ENCODE measurements at regions not wholly inside any gene's neighbourhood (a gene's known extent, or its start where the extent isn't known, plus 50 kb on each side); places are given as distances from the start of the nearest gene placed in this dataset.

DNA sequence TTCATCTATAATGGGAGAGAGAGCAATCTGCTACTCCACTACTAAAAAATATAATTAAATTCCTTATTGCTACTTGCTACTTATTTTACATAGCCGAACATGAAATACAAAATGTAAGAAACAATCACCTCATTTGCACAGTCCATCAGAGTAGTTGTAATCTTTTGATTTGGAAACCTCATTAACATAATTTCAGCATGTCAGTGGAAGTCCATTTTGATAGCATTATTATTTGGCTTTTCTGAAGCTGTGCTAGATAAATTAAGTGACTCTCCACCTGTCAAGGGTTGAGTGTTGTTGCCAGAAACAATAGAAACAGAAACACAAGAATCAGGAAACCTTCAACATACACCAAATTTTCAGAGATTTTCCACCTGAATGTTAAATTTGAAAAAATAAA, 250.0 kb downstream of the RFPL4B start:
- H3K4me1 ChIP-seq (ENCODE audit: control insufficient read depth, extremely low read depth, insufficient read depth, low read length): no peaks in the 10 kb centered on the region
- dilution Hi-C loops (cut with MboI; ENCODE audit: extremely low pct_ligation_motif_present, low sequenced_read_pairs): no loop called here
- no peaks in the 10 kb centered on the region for H3K9me1 ChIP-seq (replicated peaks; ENCODE audit: control insufficient read depth, extremely low read depth, insufficient read depth, low read length)
- intact Hi-C loops (cut with micrococcal nuclease): no loop called here
- no TSS peak for BruUV-seq (replicated peaks)
- CTCF ChIA-PET: no interaction called here
- FAIRE-seq (no peak), DNase-seq (ENCODE audit: low read depth, low spot score) (no peak)
- no peaks in the 10 kb centered on the region for H4K20me1 ChIP-seq (replicated peaks; ENCODE audit: control insufficient read depth, extremely low read depth, insufficient read depth, low read length)
- H3K4me3 ChIP-seq (replicated peaks in 1 of 3; ENCODE audit: insufficient read depth in 1 of 3, low read depth in 1 of 3, low read length in 3 of 3): no peak overlapping the region
- H3K9me3 ChIP-seq (replicated peaks; ENCODE audit: control insufficient read depth, insufficient read depth, low read length): no peaks in the 10 kb centered on the region
- TF ChIP-seq JUN (IDR thresholded peaks at IDR 0.05; ENCODE audit: borderline replicate concordance, insufficient read depth, insufficient read length, low read depth): no peak
- TF ChIP-seq, protein P1, sequence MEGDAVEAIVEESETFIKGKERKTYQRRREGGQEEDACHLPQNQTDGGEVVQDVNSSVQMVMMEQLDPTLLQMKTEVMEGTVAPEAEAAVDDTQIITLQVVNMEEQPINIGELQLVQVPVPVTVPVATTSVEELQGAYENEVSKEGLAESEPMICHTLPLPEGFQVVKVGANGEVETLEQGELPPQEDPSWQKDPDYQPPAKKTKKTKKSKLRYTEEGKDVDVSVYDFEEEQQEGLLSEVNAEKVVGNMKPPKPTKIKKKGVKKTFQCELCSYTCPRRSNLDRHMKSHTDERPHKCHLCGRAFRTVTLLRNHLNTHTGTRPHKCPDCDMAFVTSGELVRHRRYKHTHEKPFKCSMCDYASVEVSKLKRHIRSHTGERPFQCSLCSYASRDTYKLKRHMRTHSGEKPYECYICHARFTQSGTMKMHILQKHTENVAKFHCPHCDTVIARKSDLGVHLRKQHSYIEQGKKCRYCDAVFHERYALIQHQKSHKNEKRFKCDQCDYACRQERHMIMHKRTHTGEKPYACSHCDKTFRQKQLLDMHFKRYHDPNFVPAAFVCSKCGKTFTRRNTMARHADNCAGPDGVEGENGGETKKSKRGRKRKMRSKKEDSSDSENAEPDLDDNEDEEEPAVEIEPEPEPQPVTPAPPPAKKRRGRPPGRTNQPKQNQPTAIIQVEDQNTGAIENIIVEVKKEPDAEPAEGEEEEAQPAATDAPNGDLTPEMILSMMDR (IDR thresholded peaks at IDR 0.05; ENCODE audit: extremely low read depth in 1 of 2, insufficient read depth in 1 of 2, low read depth in 1 of 2, low read length in 2 of 2): no peak
- no peak for TF ChIP-seq POLR2A (IDR thresholded peaks at IDR 0.05; ENCODE audit: low read depth, low read length)
- no peak for TF ChIP-seq GATA2 (IDR thresholded peaks at IDR 0.05; ENCODE audit: insufficient read depth, insufficient read length, low read depth, low read length)
- TF ChIP-seq MYC (IDR thresholded peaks at IDR 0.05; ENCODE audit: low read depth, low read length): no peak
- no peak for TF ChIP-seq FOS (IDR thresholded peaks at IDR 0.05; ENCODE audit: borderline replicate concordance, insufficient read depth, low read length)
- no peak overlapping the region for H3K4me2 ChIP-seq (ENCODE audit: insufficient read depth, low read length)
- H3K36me3 ChIP-seq (ENCODE audit: control insufficient read depth in 2 of 2, extremely low read depth in 1 of 2, insufficient read depth in 2 of 2, low read length in 2 of 2): no peaks in the 10 kb centered on the region
- no peak overlapping the region for H3K9ac ChIP-seq (replicated peaks; ENCODE audit: extremely low read depth, insufficient read depth, low read length)
- no peaks in the 10 kb centered on the region for H3K79me2 ChIP-seq (ENCODE audit: control insufficient read depth, insufficient read depth, low read length)
- POLR2A ChIA-PET: no interaction called here
- H3K27ac ChIP-seq (ENCODE audit: insufficient read depth, low read depth, low read length): no peak overlapping the region
- no peak overlapping the region for H2AFZ ChIP-seq (ENCODE audit: low read depth, low read length)
- H3K27me3 ChIP-seq (ENCODE audit: control insufficient read depth in 2 of 2, insufficient read depth in 2 of 2, low read length in 2 of 2): no peaks in the 10 kb centered on the region

DNA sequence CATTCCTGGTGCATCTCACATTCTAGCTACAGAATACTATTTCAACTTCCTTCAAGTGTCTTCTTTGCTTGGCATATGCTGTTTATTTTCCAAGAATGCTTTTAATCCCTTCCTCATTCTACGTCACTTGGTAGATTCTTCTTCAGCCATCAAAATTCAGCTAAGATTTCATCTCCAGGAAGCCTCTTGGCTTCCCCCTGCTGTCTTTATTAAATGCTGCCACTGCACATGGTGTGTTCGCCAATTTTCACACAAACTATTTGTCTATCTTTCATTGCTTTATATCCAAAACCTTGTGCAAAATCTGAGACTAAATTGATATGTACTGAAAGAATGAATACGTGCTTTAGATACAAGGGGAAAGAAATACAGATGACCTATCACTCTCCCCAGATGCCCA, 253.0 kb downstream of the RFPL4B start:
- no peaks in the 10 kb centered on the region for H3K79me2 ChIP-seq (ENCODE audit: control insufficient read depth, insufficient read depth, low read length)
- H3K9me3 ChIP-seq (replicated peaks; ENCODE audit: control insufficient read depth, insufficient read depth, low read length): no peaks in the 10 kb centered on the region
- H3K4me3 ChIP-seq (replicated peaks in 1 of 3; ENCODE audit: insufficient read depth in 1 of 3, low read depth in 1 of 3, low read length in 3 of 3): no peak overlapping the region
- DNase-seq (ENCODE audit: low read depth, low spot score): no peak
- H3K9me1 ChIP-seq (replicated peaks; ENCODE audit: control insufficient read depth, extremely low read depth, insufficient read depth, low read length): no peaks in the 10 kb centered on the region
- no peak overlapping the region for H3K27ac ChIP-seq (ENCODE audit: insufficient read depth, low read depth, low read length)
- no peak overlapping the region for H2AFZ ChIP-seq (ENCODE audit: low read depth, low read length)
- no TSS peak for BruUV-seq (replicated peaks)
- H3K27me3 ChIP-seq (ENCODE audit: control insufficient read depth in 2 of 2, insufficient read depth in 2 of 2, low read length in 2 of 2): no peaks in the 10 kb centered on the region
- POLR2A ChIA-PET: no interaction called here
- no peak overlapping the region for H3K4me2 ChIP-seq (ENCODE audit: insufficient read depth, low read length)
- H3K4me1 ChIP-seq (ENCODE audit: control insufficient read depth, extremely low read depth, insufficient read depth, low read length): no peaks in the 10 kb centered on the region
- intact Hi-C loops (cut with micrococcal nuclease) (no loop called here), dilution Hi-C loops (cut with MboI; ENCODE audit: extremely low pct_ligation_motif_present, low sequenced_read_pairs) (no loop called here)
- no peak overlapping the region for H3K9ac ChIP-seq (replicated peaks; ENCODE audit: extremely low read depth, insufficient read depth, low read length)
- no peak for FAIRE-seq
- H3K36me3 ChIP-seq (ENCODE audit: control insufficient read depth in 2 of 2, extremely low read depth in 1 of 2, insufficient read depth in 2 of 2, low read length in 2 of 2): no peaks in the 10 kb centered on the region
- H4K20me1 ChIP-seq (replicated peaks; ENCODE audit: control insufficient read depth, extremely low read depth, insufficient read depth, low read length): no peaks in the 10 kb centered on the region
- CTCF ChIA-PET: no interaction called here
- no peak for TF ChIP-seq MAX (IDR thresholded peaks at IDR 0.05; ENCODE audit: insufficient read depth, insufficient read length)
- no peak for TF ChIP-seq EZH2 (IDR thresholded peaks at IDR 0.05; ENCODE audit: borderline replicate concordance, low read depth, low read length, severe bottlenecking)
- TF ChIP-seq JUN (IDR thresholded peaks at IDR 0.05; ENCODE audit: borderline replicate concordance, insufficient read depth, insufficient read length, low read depth): no peak
- TF ChIP-seq POLR2AphosphoS5 (IDR thresholded peaks at IDR 0.05; ENCODE audit: insufficient read depth, low read depth, low read length): no peak
- TF ChIP-seq GATA2 (IDR thresholded peaks at IDR 0.05; ENCODE audit: insufficient read depth, insufficient read length, low read depth, low read length): no peak
- TF ChIP-seq, protein P1 (IDR thresholded peaks at IDR 0.05; ENCODE audit: extremely low read depth in 1 of 2, insufficient read depth in 1 of 2, low read depth in 1 of 2, low read length in 2 of 2): no peak
- no peak for TF ChIP-seq FOS (IDR thresholded peaks at IDR 0.05; ENCODE audit: borderline replicate concordance, insufficient read depth, low read length)
- TF ChIP-seq POLR2A (IDR thresholded peaks at IDR 0.05; ENCODE audit: low read depth, low read length): no peak
- no peak for TF ChIP-seq MYC (IDR thresholded peaks at IDR 0.05; ENCODE audit: low read depth, low read length)

Measured in endothelial cell of umbilical vein (primary cell).